Colonic mucosa (tissue), 4 donors: ENCODE measurements at regions not wholly inside any gene's neighbourhood (a gene's known extent, or its start where the extent isn't known, plus 50 kb on each side); places are given as distances from the start of the nearest gene placed in this dataset.

Source experiments
- DNase-seq: peaks from one replicate; pipeline ENCODE4 v3.0.0-alpha.2; 2020
- H3K27ac ChIP-seq: fragments of 200-600 bp; one replicate; pipeline ENCODE4 v1.8.0; 2021
- H3K27me3 ChIP-seq: fragments of 200-600 bp; one replicate; pipeline ENCODE4 v1.8.0; 2021
- H3K36me3 ChIP-seq: fragments of 200-600 bp; one replicate; pipeline ENCODE4 v1.8.0; 2021
- H3K4me1 ChIP-seq: fragments of 200-600 bp; one replicate; pipeline ENCODE4 v1.8.0; 2021; ENCODE audit warnings: mild to moderate bottlenecking
- H3K4me3 ChIP-seq: fragments of 200-600 bp; one replicate; pipeline ENCODE4 v1.8.0; 2021
- H3K9ac ChIP-seq, 2 donors: one replicate each; pipeline ENCODE4 v1.7.0; 2013; ENCODE audit warnings: control low read depth in 2 of 2, low read depth in 2 of 2, low read length in 2 of 2
- H3K9me3 ChIP-seq: fragments of 200-600 bp; one replicate; pipeline ENCODE4 v1.8.0; 2021
- intact Hi-C: fragments of 100-400 bp; cut with DNase I; formaldehyde crosslinking; loops from one replicate; pipeline ENCODE4 v1.14.1; 2022
- TF ChIP-seq, protein P1 (sequence below): fragments of 200-600 bp; IDR thresholded peaks from one replicate; pipeline ENCODE4 v1.8.0; 2022; ENCODE audit warnings: antibody characterized with exemption, mild to moderate bottlenecking
- donor health status: healthy.
- donor health status: DM: no; HTN: no; CAD: no.
- donor health status: DM: no; HTN: no; CAD: no.

DNA sequence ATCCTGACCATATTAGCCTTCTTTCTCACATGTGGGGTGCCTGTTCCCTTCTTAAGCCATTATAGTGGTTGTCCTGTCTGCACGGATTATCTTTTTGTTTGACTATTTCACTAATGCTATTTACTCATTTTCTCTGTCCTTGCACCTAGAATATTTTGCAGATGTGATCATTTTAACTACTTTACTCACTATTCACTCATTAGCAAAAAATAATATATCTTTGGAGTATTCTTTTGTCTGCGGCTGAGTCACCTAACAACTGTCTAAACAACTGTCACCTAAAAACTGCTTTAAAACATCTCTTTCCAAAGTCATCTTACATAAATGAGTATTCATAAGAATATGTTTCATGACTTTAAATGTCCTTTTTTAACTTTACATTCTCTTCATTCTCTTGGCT is 87.4 kb downstream of the KCNJ2 start:
- Histone ChIP-seq H3K27me3 (no peaks in the 10 kb centered on the region), H3K4me3 (no peak overlapping the region), H3K4me1 (no peaks in the 10 kb centered on the region), H3K36me3 (no peaks in the 10 kb centered on the region), H3K27ac (no peak overlapping the region), H3K9ac (no peak overlapping the region), H3K9me3 (no peaks in the 10 kb centered on the region)
- TF ChIP-seq, protein P1, sequence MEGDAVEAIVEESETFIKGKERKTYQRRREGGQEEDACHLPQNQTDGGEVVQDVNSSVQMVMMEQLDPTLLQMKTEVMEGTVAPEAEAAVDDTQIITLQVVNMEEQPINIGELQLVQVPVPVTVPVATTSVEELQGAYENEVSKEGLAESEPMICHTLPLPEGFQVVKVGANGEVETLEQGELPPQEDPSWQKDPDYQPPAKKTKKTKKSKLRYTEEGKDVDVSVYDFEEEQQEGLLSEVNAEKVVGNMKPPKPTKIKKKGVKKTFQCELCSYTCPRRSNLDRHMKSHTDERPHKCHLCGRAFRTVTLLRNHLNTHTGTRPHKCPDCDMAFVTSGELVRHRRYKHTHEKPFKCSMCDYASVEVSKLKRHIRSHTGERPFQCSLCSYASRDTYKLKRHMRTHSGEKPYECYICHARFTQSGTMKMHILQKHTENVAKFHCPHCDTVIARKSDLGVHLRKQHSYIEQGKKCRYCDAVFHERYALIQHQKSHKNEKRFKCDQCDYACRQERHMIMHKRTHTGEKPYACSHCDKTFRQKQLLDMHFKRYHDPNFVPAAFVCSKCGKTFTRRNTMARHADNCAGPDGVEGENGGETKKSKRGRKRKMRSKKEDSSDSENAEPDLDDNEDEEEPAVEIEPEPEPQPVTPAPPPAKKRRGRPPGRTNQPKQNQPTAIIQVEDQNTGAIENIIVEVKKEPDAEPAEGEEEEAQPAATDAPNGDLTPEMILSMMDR: no peak
- intact Hi-C loops: no loop called here
- no peak for DNase-seq

DNA sequence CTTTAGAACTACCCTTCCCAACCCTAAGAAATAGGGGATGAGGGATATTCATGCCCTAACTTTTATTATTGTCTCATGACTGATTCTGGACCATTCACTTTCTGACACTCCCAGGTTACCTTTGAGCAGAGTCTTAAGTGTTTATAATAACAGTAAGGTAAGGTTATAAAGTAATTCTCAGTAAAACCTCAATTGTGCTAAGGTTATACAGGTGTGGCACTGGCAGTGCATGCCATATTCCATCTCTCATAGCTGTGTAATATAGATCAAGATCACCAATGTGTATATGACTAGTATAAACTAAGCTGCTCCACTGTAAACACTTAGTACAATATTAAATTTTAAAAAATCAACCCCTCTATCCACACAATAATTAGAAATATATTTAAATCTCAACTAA is 89.1 kb downstream of the KCNJ2 start:
- Histone ChIP-seq H3K9ac (no peak overlapping the region), H3K27ac (peak overlapping the region; percentile 78)

DNA sequence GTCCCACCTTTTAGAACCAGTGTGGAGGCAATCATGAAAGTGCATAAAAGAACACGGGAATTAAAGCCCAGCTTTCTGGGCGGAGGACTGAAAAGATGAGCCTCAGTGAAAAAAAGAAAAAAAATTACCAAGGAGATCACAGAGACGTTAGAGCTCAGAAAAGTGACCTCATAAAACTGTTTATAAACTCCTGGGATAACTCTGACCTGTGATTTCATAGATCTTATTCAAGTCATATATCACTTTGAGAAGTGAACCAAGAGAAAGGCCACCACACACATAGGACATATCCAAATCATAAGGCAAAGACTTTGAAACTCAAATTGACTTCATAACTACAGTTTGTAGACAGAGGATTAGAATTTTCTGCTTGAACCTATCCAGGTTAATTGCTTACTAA is 90.1 kb downstream of the KCNJ2 start:
- Histone ChIP-seq H3K27me3 (no peaks in the 10 kb centered on the region), H3K4me1 (no peaks in the 10 kb centered on the region), H3K9ac (no peak overlapping the region), H3K27ac (peak overlapping the region; percentile 78), H3K4me3 (no peak overlapping the region), H3K36me3 (no peaks in the 10 kb centered on the region), H3K9me3 (no peaks in the 10 kb centered on the region)
- intact Hi-C loops: no loop called here
- TF ChIP-seq, protein P1: no peak
- DNase-seq: no peak

More for the DNA sequence above, 89.1 kb downstream of the KCNJ2 start:
- peak; percentile 45 for DNase-seq
- Histone ChIP-seq H3K4me1 (no peaks in the 10 kb centered on the region), H3K27me3 (no peaks in the 10 kb centered on the region), H3K9me3 (no peaks in the 10 kb centered on the region), H3K36me3 (no peaks in the 10 kb centered on the region), H3K4me3 (no peak overlapping the region)
- intact Hi-C loops: no loop called here
- TF ChIP-seq, protein P1: no peak

DNA sequence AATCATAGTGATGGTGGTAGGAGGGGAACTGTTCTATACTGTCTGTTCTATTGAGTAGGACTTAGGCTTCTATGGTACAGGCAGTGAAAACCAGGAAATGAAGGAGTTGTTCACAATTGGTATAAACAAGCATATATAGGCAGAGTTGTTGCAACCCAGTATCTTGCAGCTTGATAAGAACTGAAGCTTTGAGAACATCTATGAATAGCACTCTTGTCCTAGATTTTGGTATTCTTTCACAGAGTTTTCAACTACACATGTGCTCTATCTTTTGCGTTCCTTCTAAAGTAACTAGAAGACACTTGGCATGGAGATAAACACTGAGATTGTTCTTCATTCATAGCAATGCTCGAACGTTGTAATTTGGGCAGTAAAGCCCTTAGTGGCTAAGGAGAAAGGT is 91.8 kb downstream of the KCNJ2 start:
- TF ChIP-seq, protein P1: no peak
- H3K27ac ChIP-seq: no peak overlapping the region
- no peak overlapping the region for H3K4me3 ChIP-seq
- H3K9me3 ChIP-seq: no peaks in the 10 kb centered on the region
- no peaks in the 10 kb centered on the region for H3K36me3 ChIP-seq
- no peak overlapping the region for H3K9ac ChIP-seq
- H3K4me1 ChIP-seq: no peaks in the 10 kb centered on the region
- DNase-seq: no peak
- no peaks in the 10 kb centered on the region for H3K27me3 ChIP-seq
- intact Hi-C loops: no loop called here

DNA sequence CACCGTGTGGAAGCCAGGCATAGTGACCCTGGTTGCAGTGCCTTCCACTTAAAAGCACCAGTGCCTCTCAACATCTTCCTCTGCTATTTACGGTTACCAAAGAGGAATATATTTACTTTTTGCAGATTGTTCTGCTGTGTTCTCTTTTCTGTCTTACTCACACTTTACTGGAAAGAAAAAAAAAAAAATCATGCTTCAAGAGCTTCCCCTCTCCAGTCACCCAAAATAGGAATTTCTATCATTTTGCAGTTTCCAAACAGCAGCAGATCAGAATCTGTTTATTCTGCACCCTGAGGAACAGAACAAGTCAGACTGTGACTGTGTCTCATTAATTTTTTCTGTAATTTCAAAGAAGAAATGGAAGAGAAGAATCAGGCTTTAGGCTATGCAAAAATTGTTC is 96.1 kb downstream of the KCNJ2 start:
- no peaks in the 10 kb centered on the region for H3K27me3 ChIP-seq
- no peak overlapping the region for H3K27ac ChIP-seq
- no peaks in the 10 kb centered on the region for H3K9me3 ChIP-seq
- no peaks in the 10 kb centered on the region for H3K4me1 ChIP-seq
- DNase-seq: no peak
- no peak overlapping the region for H3K9ac ChIP-seq
- intact Hi-C loops: no loop called here
- TF ChIP-seq, protein P1: no peak
- no peak overlapping the region for H3K4me3 ChIP-seq
- H3K36me3 ChIP-seq: no peaks in the 10 kb centered on the region

DNA sequence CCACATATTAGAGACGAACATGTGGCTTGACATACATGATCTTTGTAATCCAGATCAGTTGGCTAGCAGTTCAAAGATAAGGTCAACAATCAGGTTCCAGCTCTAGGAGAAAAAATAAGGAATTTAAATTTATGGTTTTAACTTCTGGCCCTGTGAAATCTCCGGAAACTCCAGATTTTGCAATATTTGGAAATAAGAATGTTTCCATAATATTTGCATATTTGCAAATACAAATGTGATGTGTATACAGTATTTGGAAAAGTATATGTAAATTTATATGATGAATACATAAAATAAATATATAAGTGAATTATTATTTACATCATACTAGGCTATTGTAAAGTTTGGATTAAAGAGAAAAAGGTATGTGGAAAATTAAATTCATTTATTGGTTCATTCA is 97.1 kb downstream of the KCNJ2 start:
- H3K27me3 ChIP-seq: no peaks in the 10 kb centered on the region
- no peak overlapping the region for H3K27ac ChIP-seq
- no peak for DNase-seq
- H3K9me3 ChIP-seq: no peaks in the 10 kb centered on the region
- H3K36me3 ChIP-seq: no peaks in the 10 kb centered on the region
- H3K9ac ChIP-seq: no peak overlapping the region
- intact Hi-C loops: no loop called here
- TF ChIP-seq, protein P1: no peak
- H3K4me1 ChIP-seq: no peaks in the 10 kb centered on the region
- no peak overlapping the region for H3K4me3 ChIP-seq
